WTC11 (cell line): ENCODE measurements at regions not wholly inside any gene's neighbourhood (a gene's known extent, or its start where the extent isn't known, plus 50 kb on each side); places are given as distances from the start of the nearest gene placed in this dataset.

ENCODE experiments used
- AFF4 ChIP-seq: sonication (generic); formaldehyde crosslinking; IDR thresholded peaks from 2 replicates; pipeline ENCODE4 v1.8.1; 2023; ENCODE audit warnings: mild to moderate bottlenecking, missing genetic modification reagents, borderline replicate concordance
- ATF1 ChIP-seq: sonication (generic); formaldehyde crosslinking; IDR thresholded peaks from 2 replicates; pipeline ENCODE4 v1.8.1; 2023; ENCODE audit warnings: mild to moderate bottlenecking, moderate library complexity, missing genetic modification reagents
- CBFB ChIP-seq: sonication (generic); formaldehyde crosslinking; IDR thresholded peaks from 2 replicates; pipeline ENCODE4 v1.8.1; 2022; ENCODE audit warnings: mild to moderate bottlenecking, low read depth, missing genetic modification reagents
- CREM ChIP-seq: sonication (generic); formaldehyde crosslinking; IDR thresholded peaks from 2 replicates; pipeline ENCODE4 v1.8.1; 2022; ENCODE audit warnings: mild to moderate bottlenecking, missing genetic modification reagents, moderate library complexity
- CTCF ChIP-seq: fragments of 200-600 bp; IDR thresholded peaks from 2 replicates; pipeline ENCODE4 v1.8.0; 2022; ENCODE audit warnings: antibody characterized with exemption
- ELF4 ChIP-seq: sonication (generic); formaldehyde crosslinking; IDR thresholded peaks from 2 replicates; pipeline ENCODE4 v1.8.1; 2022; ENCODE audit warnings: low read depth, mild to moderate bottlenecking, moderate library complexity, missing genetic modification reagents
- ERG ChIP-seq: fragments of 250-450 bp; sonication (Bioruptor Pico); IDR thresholded peaks from 2 replicates; pipeline ENCODE4 v1.8.0; 2021; ENCODE audit warnings: mild to moderate bottlenecking
- KAT7 ChIP-seq: sonication (generic); formaldehyde crosslinking; IDR thresholded peaks from 2 replicates; pipeline ENCODE4 v1.8.1; 2023; ENCODE audit warnings: missing genetic modification reagents, mild to moderate bottlenecking, borderline replicate concordance
- MAX ChIP-seq: sonication (generic); formaldehyde crosslinking; IDR thresholded peaks from 2 replicates; pipeline ENCODE4 v1.8.0; 2022; ENCODE audit warnings: mild to moderate bottlenecking, missing genetic modification reagents
- NR1H2 ChIP-seq: sonication (generic); formaldehyde crosslinking; IDR thresholded peaks from 2 replicates; pipeline ENCODE4 v1.9.0; 2021; ENCODE audit warnings: mild to moderate bottlenecking, moderate library complexity, missing genetic modification reagents
- NR2C2 ChIP-seq: sonication (generic); formaldehyde crosslinking; IDR thresholded peaks from 2 replicates; pipeline ENCODE4 v1.8.0; 2022; ENCODE audit warnings: mild to moderate bottlenecking, missing genetic modification reagents
- ZNF121 ChIP-seq: sonication (generic); formaldehyde crosslinking; IDR thresholded peaks from 2 replicates; pipeline ENCODE4 v1.8.0; 2023; ENCODE audit warnings: missing genetic modification reagents
- ZNF671 ChIP-seq: fragments of 250-450 bp; sonication (Bioruptor Pico); IDR thresholded peaks from 2 replicates; pipeline ENCODE4 v1.8.0; 2021; ENCODE audit warnings: mild to moderate bottlenecking

- no peak for TF ChIP-seq CTCF
- no peak for TF ChIP-seq ZNF121 (CRISPR knock-in tag)
- TF ChIP-seq CBFB (CRISPR knock-in tag) = no peak
- TF ChIP-seq CREM (CRISPR knock-in tag) = no peak
- TF ChIP-seq ELF4 = no peak
- TF ChIP-seq AFF4 (CRISPR knock-in tag) = no peak
- no peak for TF ChIP-seq ATF1
- TF ChIP-seq ERG (CRISPR knock-in tag) = no peak
- TF ChIP-seq NR2C2 (CRISPR knock-in tag) = no peak
- TF ChIP-seq ZNF671 (CRISPR knock-in tag) = no peak
- no peak for TF ChIP-seq KAT7
- TF ChIP-seq NR1H2 (CRISPR knock-in tag) = no peak
- TF ChIP-seq MAX (CRISPR knock-in tag) = no peak
Observed at GRCh38 chr15:29396176-29396811, 126.7 kb upstream of the NSMCE3 start.
